PC-9 (cell line): ENCODE measurements at regions not wholly inside any gene's neighbourhood (a gene's known extent, or its start where the extent isn't known, plus 50 kb on each side); places are given as distances from the start of the nearest gene placed in this dataset.

Source experiments
- EZH2 ChIP-seq: fragments of 200-600 bp; sonication (generic); IDR thresholded peaks from 2 replicates; pipeline ENCODE4 v1.8.0; 2017; ENCODE audit warnings: antibody characterized with exemption, low read depth
- TF ChIP-seq, protein P1 (sequence below): fragments of 200-600 bp; sonication (generic); conservative IDR thresholded peaks from 2 replicates; pipeline ENCODE4 v1.6.1; 2017; ENCODE audit warnings: mixed run types, antibody characterized with exemption, mild to moderate bottlenecking, moderate library complexity

- TF ChIP-seq, protein P1, sequence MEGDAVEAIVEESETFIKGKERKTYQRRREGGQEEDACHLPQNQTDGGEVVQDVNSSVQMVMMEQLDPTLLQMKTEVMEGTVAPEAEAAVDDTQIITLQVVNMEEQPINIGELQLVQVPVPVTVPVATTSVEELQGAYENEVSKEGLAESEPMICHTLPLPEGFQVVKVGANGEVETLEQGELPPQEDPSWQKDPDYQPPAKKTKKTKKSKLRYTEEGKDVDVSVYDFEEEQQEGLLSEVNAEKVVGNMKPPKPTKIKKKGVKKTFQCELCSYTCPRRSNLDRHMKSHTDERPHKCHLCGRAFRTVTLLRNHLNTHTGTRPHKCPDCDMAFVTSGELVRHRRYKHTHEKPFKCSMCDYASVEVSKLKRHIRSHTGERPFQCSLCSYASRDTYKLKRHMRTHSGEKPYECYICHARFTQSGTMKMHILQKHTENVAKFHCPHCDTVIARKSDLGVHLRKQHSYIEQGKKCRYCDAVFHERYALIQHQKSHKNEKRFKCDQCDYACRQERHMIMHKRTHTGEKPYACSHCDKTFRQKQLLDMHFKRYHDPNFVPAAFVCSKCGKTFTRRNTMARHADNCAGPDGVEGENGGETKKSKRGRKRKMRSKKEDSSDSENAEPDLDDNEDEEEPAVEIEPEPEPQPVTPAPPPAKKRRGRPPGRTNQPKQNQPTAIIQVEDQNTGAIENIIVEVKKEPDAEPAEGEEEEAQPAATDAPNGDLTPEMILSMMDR, result no peak
- TF ChIP-seq EZH2, result no peak
Observed at GRCh38 chr10:3702056-3702546, 82.9 kb downstream of the KLF6 start.
